ENCODE measurements at regions not wholly inside any gene's neighbourhood (a gene's known extent, or its start where the extent isn't known, plus 50 kb on each side); places are given as distances from the start of the nearest gene placed in this dataset.
"Not testable (repeated sequence)": the region's sequence is repeated elsewhere in the genome, so short reads cannot be mapped to it uniquely, and the experiment has no call there.

- 61% methylated on average over 3 of the region's 3 CpGs for whole genome bisulfite sequencing
- no peak for TF ChIP-seq POLR2A (IDR thresholded peaks at IDR 0.05)
- no peak for TF ChIP-seq EP300 (IDR thresholded peaks at IDR 0.05)
- TF ChIP-seq POLR2AphosphoS5 (IDR thresholded peaks at IDR 0.05): no peak
- no peak for TF ChIP-seq CTCF (IDR thresholded peaks at IDR 0.05)
- Histone ChIP-seq H3K27me3 (no peaks in the 10 kb centered on the region), H3K9me3 (no peaks in the 10 kb centered on the region), H3K4me1 (no peaks in the 10 kb centered on the region), H3K27ac (no peak overlapping the region), H3K36me3 (no peaks in the 10 kb centered on the region), H3K4me3 (no peak overlapping the region)
- no peak for DNase-seq (ENCODE audit: low spot score in 2 of 2)
Measured at GRCh38 chr4:116118221-116118620, 967.2 kb downstream of the TRAM1L1 start.

- WGBS: 82% methylated on average over 3 of the region's 3 CpGs
- H3K36me3 ChIP-seq; H3K4me1 ChIP-seq; H3K27me3 ChIP-seq; DNase-seq (ENCODE audit: low spot score in 2 of 2); H3K27ac ChIP-seq; H3K4me3 ChIP-seq; H3K9me3 ChIP-seq: not testable (repeated sequence)
Measured at GRCh38 chr4:116112861-116113260, 972.5 kb downstream of the TRAM1L1 start.

GRCh38 chr4:116110713-116111112 is 974.7 kb downstream of the TRAM1L1 start:
- 95% methylated on average over 3 of the region's 3 CpGs for WGBS
- H3K9me3 ChIP-seq: no peaks in the 10 kb centered on the region

GRCh38 chr4:116108606-116109005 is 976.8 kb downstream of the TRAM1L1 start:
- no peaks in the 10 kb centered on the region for H3K9me3 ChIP-seq
- WGBS: 84% methylated on average over 8 of the region's 8 CpGs
- no peaks in the 10 kb centered on the region for H3K27me3 ChIP-seq
- TF ChIP-seq POLR2AphosphoS5 (IDR thresholded peaks at IDR 0.05) (no peak), CTCF (IDR thresholded peaks at IDR 0.05) (no peak), POLR2A (IDR thresholded peaks at IDR 0.05) (no peak), EP300 (IDR thresholded peaks at IDR 0.05) (no peak)
- H3K27ac ChIP-seq: no peak overlapping the region
- no peak overlapping the region for H3K4me3 ChIP-seq
- H3K4me1 ChIP-seq: no peaks in the 10 kb centered on the region
- H3K36me3 ChIP-seq: no peaks in the 10 kb centered on the region
- no peak for DNase-seq (ENCODE audit: low spot score in 2 of 2)

More at GRCh38 chr4:116110713-116111112, 974.7 kb downstream of the TRAM1L1 start:
- no peaks in the 10 kb centered on the region for H3K36me3 ChIP-seq
- no peak overlapping the region for H3K27ac ChIP-seq
- H3K27me3 ChIP-seq: no peaks in the 10 kb centered on the region
- H3K4me3 ChIP-seq: no peak overlapping the region
- TF ChIP-seq POLR2A (IDR thresholded peaks at IDR 0.05) (no peak), CTCF (IDR thresholded peaks at IDR 0.05) (no peak), EP300 (IDR thresholded peaks at IDR 0.05) (no peak), POLR2AphosphoS5 (IDR thresholded peaks at IDR 0.05) (no peak)
- no peaks in the 10 kb centered on the region for H3K4me1 ChIP-seq
- DNase-seq (ENCODE audit: low spot score in 2 of 2): no peak

GRCh38 chr4:116101321-116101720 is 984.1 kb downstream of the TRAM1L1 start:
- H3K9me3 ChIP-seq: peaks cover 23% of the 10 kb centered on the region
- 65% methylated on average over 1 of the region's 1 CpG for WGBS
- DNase-seq (ENCODE audit: low spot score in 2 of 2): no peak
- no peak overlapping the region for H3K27ac ChIP-seq
- H3K4me1 ChIP-seq: no peaks in the 10 kb centered on the region
- H3K27me3 ChIP-seq: no peaks in the 10 kb centered on the region
- TF ChIP-seq POLR2A (IDR thresholded peaks at IDR 0.05) (no peak), CTCF (IDR thresholded peaks at IDR 0.05) (no peak), POLR2AphosphoS5 (IDR thresholded peaks at IDR 0.05) (no peak), EP300 (IDR thresholded peaks at IDR 0.05) (no peak)
- H3K36me3 ChIP-seq: no peaks in the 10 kb centered on the region
- H3K4me3 ChIP-seq: no peak overlapping the region

- Histone ChIP-seq H3K9me3 (peaks cover 23% of the 10 kb centered on the region), H3K4me3 (no peak overlapping the region), H3K27me3 (no peaks in the 10 kb centered on the region), H3K4me1 (no peaks in the 10 kb centered on the region), H3K27ac (no peak overlapping the region), H3K36me3 (no peaks in the 10 kb centered on the region)
- no peak for DNase-seq (ENCODE audit: low spot score in 2 of 2)
- TF ChIP-seq CTCF (IDR thresholded peaks at IDR 0.05): no peak
- TF ChIP-seq EP300 (IDR thresholded peaks at IDR 0.05): no peak
- TF ChIP-seq POLR2AphosphoS5 (IDR thresholded peaks at IDR 0.05): no peak
- no peak for TF ChIP-seq POLR2A (IDR thresholded peaks at IDR 0.05)
Measured at GRCh38 chr4:116099596-116099995, 985.8 kb downstream of the TRAM1L1 start.

- H3K27ac ChIP-seq; H3K27me3 ChIP-seq; DNase-seq (ENCODE audit: low spot score in 2 of 2); H3K36me3 ChIP-seq; H3K4me3 ChIP-seq; H3K4me1 ChIP-seq: not testable (repeated sequence)
- peaks cover 23% of the 10 kb centered on the region for H3K9me3 ChIP-seq
- WGBS: 97% methylated on average over 3 of the region's 3 CpGs
Measured at GRCh38 chr4:116097353-116097752, 983.9 kb upstream of the NDST4 start.

All from suprapubic skin (tissue), 4 donors.